Breast epithelium (tissue), 4 donors: ENCODE measurements at regions not wholly inside any gene's neighbourhood (a gene's known extent, or its start where the extent isn't known, plus 50 kb on each side); places are given as distances from the start of the nearest gene placed in this dataset.
"Not testable (repeated sequence)": the region's sequence is repeated elsewhere in the genome, so short reads cannot be mapped to it uniquely, and the experiment has no call there.

ENCODE experiments used
- DNase-seq, 2 donors: peaks; one replicate each; pipeline ENCODE4 v3.0.0-alpha.2; 2019; ENCODE audit warnings: low spot score in 2 of 2
- H3K27ac ChIP-seq, 2 donors: fragments of 200-600 bp; sonication (generic) in 1 of 2; one replicate each; pipeline ENCODE4 v1.5.1; 2016 to 2019; ENCODE audit warnings: mild to moderate bottlenecking in 1 of 2
- H3K27me3 ChIP-seq, 2 donors: fragments of 200-600 bp; sonication (generic) in 1 of 2; one replicate each; pipeline versions ENCODE4 v1.5.1 to v1.6.0; 2017 to 2019; ENCODE audit warnings: control low read depth in 1 of 2, mild to moderate bottlenecking in 1 of 2
- H3K36me3 ChIP-seq: fragments of 200-600 bp; one replicate; pipeline ENCODE4 v1.5.1; 2019
- H3K4me1 ChIP-seq, 2 donors: fragments of 200-600 bp; sonication (generic); one replicate each; pipeline ENCODE4 v1.5.1; 2016 to 2019; ENCODE audit warnings: control low read depth in 1 of 2
- H3K4me3 ChIP-seq, 3 donors: fragments of 200-600 bp; sonication (generic); 1 replicate in 2 of 3; 2 replicates in 1 of 3; pipeline ENCODE4 v1.5.1; 2016 to 2019; ENCODE audit warnings: mild to moderate bottlenecking in 3 of 3, moderate library complexity in 2 of 3
- H3K9me3 ChIP-seq, 2 donors: fragments of 200-600 bp; sonication (generic) in 1 of 2; one replicate each; pipeline ENCODE4 v1.5.1; 2016 to 2019; ENCODE audit warnings: control low read depth in 1 of 2
- POLR2A ChIP-seq: fragments of 450-650 bp; IDR thresholded peaks from one replicate; pipeline ENCODE4 v1.6.1; 2016; ENCODE audit warnings: antibody characterized with exemption, mild to moderate bottlenecking, moderate library complexity
- POLR2AphosphoS5 ChIP-seq, 3 donors: sonication (generic); formaldehyde crosslinking; IDR thresholded peaks; one replicate each; pipeline ENCODE4 v1.6.1; 2017; ENCODE audit warnings: antibody characterized with exemption in 3 of 3
- intact Hi-C: fragments of 100-400 bp; cut with DNase I; formaldehyde crosslinking; loops from one replicate; pipeline ENCODE4 v1.15.1; 2023; ENCODE audit warnings: low total_unique reads
- TF ChIP-seq, protein P1 (sequence below), 3 donors: fragments of 450-650 bp; IDR thresholded peaks; one replicate each; pipeline ENCODE4 v1.5.1; 2016 to 2017; ENCODE audit warnings: antibody characterized with exemption in 3 of 3, mild to moderate bottlenecking in 3 of 3, moderate library complexity in 3 of 3

DNA sequence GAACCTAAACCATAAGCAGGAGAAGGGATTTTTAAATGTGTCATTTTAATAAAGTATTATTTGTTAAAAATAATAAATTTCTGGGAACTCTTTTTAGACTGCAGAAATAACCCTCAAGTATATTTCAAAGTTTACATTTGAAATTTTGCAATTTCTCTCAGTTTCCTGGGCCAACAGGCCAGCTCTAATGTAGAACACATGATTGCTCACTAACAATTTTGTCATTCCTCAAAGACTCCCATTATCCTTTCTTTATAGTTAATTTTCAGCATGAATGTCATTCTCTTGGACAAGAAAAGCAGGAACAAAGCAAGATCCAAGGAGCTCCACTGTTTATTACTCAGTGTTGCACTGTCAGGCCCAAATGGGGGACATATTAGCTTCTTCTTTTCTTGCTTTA, 119.4 kb upstream of the VANGL1 start:
- Histone ChIP-seq H3K36me3 (no peaks in the 10 kb centered on the region), H3K27me3 (no peaks in the 10 kb centered on the region), H3K4me1 (no peaks in the 10 kb centered on the region), H3K27ac (no peak overlapping the region), H3K4me3 (no peak overlapping the region), H3K9me3 (no peaks in the 10 kb centered on the region)
- TF ChIP-seq POLR2A (no peak), POLR2AphosphoS5 (IDR thresholded peaks at IDR 0.05) (no peak)
- TF ChIP-seq, protein P1, sequence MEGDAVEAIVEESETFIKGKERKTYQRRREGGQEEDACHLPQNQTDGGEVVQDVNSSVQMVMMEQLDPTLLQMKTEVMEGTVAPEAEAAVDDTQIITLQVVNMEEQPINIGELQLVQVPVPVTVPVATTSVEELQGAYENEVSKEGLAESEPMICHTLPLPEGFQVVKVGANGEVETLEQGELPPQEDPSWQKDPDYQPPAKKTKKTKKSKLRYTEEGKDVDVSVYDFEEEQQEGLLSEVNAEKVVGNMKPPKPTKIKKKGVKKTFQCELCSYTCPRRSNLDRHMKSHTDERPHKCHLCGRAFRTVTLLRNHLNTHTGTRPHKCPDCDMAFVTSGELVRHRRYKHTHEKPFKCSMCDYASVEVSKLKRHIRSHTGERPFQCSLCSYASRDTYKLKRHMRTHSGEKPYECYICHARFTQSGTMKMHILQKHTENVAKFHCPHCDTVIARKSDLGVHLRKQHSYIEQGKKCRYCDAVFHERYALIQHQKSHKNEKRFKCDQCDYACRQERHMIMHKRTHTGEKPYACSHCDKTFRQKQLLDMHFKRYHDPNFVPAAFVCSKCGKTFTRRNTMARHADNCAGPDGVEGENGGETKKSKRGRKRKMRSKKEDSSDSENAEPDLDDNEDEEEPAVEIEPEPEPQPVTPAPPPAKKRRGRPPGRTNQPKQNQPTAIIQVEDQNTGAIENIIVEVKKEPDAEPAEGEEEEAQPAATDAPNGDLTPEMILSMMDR (IDR thresholded peaks at IDR 0.05) = no peak
- no peak for DNase-seq
- intact Hi-C loops = no loop called here

DNA sequence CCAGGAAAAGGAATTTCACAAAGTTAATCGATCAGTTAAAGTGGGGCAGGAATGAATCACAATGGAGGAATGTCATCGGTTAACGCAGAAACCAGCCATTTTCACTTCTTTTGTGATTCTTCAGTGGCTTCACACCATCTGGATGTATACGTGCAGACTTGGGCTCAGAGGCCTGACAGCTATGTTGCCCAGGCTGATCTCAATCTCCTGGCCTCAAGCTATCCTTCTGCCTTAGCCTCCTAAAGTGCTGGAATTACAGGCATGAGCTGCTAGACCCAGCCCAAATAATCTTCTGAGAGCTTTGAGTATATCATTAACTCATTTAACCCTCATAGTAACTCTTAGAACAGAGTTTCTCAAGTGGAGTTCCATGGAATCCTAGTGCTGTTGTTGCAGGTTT, 126.5 kb upstream of the VANGL1 start:
- TF ChIP-seq POLR2AphosphoS5 (IDR thresholded peaks at IDR 0.05) (no peak), POLR2A (no peak)
- TF ChIP-seq, protein P1 (IDR thresholded peaks at IDR 0.05) = no peak
- intact Hi-C loops = no loop called here
- Histone ChIP-seq H3K27me3 (no peaks in the 10 kb centered on the region), H3K9me3 (peaks cover 0 to 8% of the 10 kb centered on the region in 2 donors), H3K4me1 (no peaks in the 10 kb centered on the region), H3K27ac (no peak overlapping the region), H3K4me3 (no peak overlapping the region), H3K36me3 (no peaks in the 10 kb centered on the region)
- no peak for DNase-seq

DNA sequence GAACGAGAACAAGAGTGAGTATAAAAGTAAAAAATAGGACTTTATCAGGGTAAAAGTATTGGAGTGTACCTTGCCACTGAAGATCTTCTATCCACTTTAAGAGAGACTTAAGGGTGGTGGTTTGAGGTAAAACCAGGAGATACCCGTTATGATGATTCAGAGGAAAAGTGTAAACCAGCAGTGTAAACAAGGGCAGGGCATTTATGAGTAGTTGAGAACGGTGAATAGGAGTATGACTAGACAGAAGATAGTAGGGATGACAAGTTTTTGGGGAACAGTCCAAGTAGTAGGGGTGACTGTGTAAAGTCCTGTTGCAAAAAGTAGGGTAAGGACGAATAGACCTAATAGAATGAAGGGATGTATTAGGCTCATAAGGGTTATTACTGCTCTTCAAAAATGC, 131.5 kb upstream of the VANGL1 start:
- not testable (repeated sequence) for H3K4me3 ChIP-seq, H3K27me3 ChIP-seq, H3K36me3 ChIP-seq, H3K9me3 ChIP-seq, DNase-seq, H3K27ac ChIP-seq, H3K4me1 ChIP-seq
- intact Hi-C loops = loop anchor here (5.0 kb wide), 1 partner anchor 163 kb away; no protein-coding TSS in a partner anchor

DNA sequence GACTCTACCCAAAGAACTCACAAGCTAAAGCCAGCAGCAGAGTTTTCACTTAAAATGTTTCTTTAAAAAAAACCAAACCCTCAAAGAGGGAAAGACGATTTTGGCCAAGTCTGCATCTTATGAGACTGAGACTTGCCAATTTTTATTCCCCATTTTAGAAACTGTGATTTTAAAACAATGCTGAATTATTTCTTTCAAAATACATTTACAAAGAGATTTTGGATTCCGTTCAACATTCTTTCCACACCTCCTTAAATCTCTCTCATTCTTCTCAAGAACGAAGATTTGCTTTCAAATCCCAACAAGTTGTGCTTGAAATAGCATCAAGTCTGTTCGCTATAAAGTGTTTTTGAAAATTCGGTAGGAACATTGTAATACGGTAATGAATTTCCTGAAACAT, 133.9 kb upstream of the VANGL1 start:
- DNase-seq = no peak
- intact Hi-C loops = no loop called here
- H3K4me1 ChIP-seq = no peaks in the 10 kb centered on the region
- peaks cover 0 to 8% of the 10 kb centered on the region in 2 donors for H3K9me3 ChIP-seq
- no peaks in the 10 kb centered on the region for H3K27me3 ChIP-seq
- H3K27ac ChIP-seq = no peak overlapping the region
- H3K4me3 ChIP-seq = no peak overlapping the region
- TF ChIP-seq, protein P1 (IDR thresholded peaks at IDR 0.05) = no peak
- TF ChIP-seq POLR2A (no peak), POLR2AphosphoS5 (IDR thresholded peaks at IDR 0.05) (no peak)
- no peaks in the 10 kb centered on the region for H3K36me3 ChIP-seq

DNA sequence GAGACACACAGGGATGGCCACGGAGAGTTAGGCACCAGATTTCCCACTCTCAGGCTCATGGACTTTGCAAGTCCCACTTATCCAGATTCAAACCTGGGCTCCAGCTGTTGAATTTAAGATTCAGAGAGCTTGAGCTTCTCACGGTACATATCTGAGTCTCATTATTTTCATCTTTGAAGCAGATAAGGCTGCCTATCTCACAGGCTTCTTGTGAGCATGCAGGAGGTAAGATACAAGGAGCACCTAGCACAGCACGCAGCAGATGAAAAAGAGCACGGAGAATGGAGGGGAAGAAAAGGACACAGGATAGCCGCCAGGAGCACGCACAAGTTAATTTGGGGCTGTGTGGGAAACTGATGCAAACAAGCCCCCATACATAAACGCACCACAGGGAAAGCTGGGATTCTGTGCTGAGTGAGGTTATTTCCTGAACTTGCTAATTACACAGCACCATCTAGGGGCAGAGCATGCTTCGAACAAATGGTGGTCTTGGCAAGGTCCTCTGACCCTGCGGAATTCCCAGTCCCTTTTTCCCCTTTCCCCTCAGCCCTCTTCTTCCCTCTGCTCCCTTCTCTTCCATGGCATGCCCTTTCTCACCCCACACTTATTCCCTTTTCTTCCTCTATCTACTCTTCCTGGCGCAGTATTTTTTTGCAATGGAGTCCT, 134.7 kb upstream of the VANGL1 start:
- H3K9me3 ChIP-seq = peaks cover 0 to 2% of the 10 kb centered on the region in 2 donors
- intact Hi-C loops = no loop called here
- no peak for DNase-seq
- H3K36me3 ChIP-seq = no peaks in the 10 kb centered on the region
- no peaks in the 10 kb centered on the region for H3K4me1 ChIP-seq
- H3K4me3 ChIP-seq = no peak overlapping the region
- H3K27ac ChIP-seq = no peak overlapping the region
- TF ChIP-seq, protein P1 (IDR thresholded peaks at IDR 0.05) = no peak
- no peak for TF ChIP-seq POLR2AphosphoS5 (IDR thresholded peaks at IDR 0.05)
- TF ChIP-seq POLR2A = no peak
- no peaks in the 10 kb centered on the region for H3K27me3 ChIP-seq

DNA sequence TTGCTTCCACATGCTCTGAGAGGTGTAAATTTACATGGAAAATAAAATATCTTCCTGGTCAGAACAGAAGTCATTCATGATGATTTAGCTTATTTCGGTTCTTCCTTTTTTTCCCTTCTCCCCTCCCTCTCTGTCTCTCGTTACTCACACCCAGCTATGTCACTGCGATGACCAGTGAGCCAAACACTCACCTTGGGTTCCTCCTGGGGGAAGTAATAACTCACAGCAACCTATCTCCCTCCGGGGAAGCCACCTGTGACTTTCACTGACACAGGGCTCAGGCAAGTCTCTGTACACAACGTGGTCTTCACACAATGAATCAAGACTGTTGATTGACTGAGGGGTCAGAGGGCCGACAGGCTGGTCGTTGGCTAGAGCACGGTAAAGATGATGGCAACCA, 135.3 kb upstream of the VANGL1 start:
- Histone ChIP-seq H3K27me3 (no peaks in the 10 kb centered on the region), H3K27ac (no peak overlapping the region), H3K36me3 (no peaks in the 10 kb centered on the region), H3K9me3 (no peaks in the 10 kb centered on the region), H3K4me1 (no peaks in the 10 kb centered on the region), H3K4me3 (no peak overlapping the region)
- TF ChIP-seq, protein P1 (IDR thresholded peaks at IDR 0.05) = no peak
- TF ChIP-seq POLR2A = no peak
- no peak for TF ChIP-seq POLR2AphosphoS5 (IDR thresholded peaks at IDR 0.05)
- intact Hi-C loops = no loop called here
- DNase-seq = no peak
